ENCODE measurements at regions not wholly inside any gene's neighbourhood (a gene's known extent, or its start where the extent isn't known, plus 50 kb on each side); places are given as distances from the start of the nearest gene placed in this dataset.

DNA sequence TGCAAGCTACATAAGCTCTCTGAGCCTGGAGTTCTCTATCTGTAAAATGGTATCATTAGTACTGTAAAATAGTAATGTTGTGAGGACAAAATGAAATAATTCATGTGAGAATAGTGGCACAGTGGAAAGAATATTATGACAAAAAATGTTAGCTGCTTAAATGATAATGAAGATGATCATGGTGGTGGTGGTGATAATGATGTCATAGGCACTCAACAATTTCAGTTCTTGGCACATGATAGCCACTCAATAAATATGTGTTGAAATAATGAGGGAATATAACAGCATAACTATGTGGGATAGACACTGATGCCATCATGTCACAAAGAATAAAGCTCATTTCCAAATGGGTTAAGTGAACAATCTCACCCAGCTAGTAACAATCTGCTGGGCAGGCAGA lies 736.3 kb downstream of the EFNB2 start:
- H3K4me3 ChIP-seq (ENCODE audit: insufficient read depth, low read depth, low read length, poor library complexity, severe bottlenecking), result no peak overlapping the region
- no peak for DNase-seq
- no peaks in the 10 kb centered on the region for H3K4me1 ChIP-seq (ENCODE audit: control insufficient read depth, insufficient read depth, low read length, poor library complexity, severe bottlenecking)

DNA sequence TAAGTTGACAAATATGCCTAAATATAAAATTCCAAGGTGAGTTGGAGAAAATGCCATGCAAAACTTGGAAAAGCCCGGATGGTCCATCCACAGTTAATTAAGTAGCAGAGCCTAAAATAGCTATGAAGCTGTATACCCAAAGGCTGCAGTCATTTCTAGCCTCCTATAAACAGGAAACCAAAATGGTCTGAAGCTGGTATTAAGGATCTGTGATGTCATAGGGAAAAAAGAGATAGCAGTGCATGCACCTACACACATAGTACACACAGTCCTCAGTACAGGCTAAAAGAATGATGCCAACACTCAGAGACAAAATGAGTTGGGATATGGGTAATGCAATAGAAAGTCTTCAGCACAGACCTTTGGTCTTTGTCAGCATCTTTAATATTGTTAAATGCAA lies 736.9 kb downstream of the EFNB2 start:
- Histone ChIP-seq H3K27ac (ENCODE audit: insufficient read depth, low read length, poor library complexity, severe bottlenecking) (no peak overlapping the region), H3K4me1 (ENCODE audit: control insufficient read depth, insufficient read depth, low read length, poor library complexity, severe bottlenecking) (no peaks in the 10 kb centered on the region), H3K36me3 (ENCODE audit: control insufficient read depth, insufficient read depth, low read length) (no peaks in the 10 kb centered on the region), H3K27me3 (replicated peaks; ENCODE audit: control insufficient read depth, insufficient read depth, low read length, poor library complexity, severe bottlenecking) (no peaks in the 10 kb centered on the region), H3K9me3 (ENCODE audit: control insufficient read depth, low read length) (no peaks in the 10 kb centered on the region), H3K4me3 (ENCODE audit: insufficient read depth, low read depth, low read length, poor library complexity, severe bottlenecking) (no peak overlapping the region)
- no peak for DNase-seq

More for the DNA sequence above, 736.3 kb downstream of the EFNB2 start:
- Histone ChIP-seq H3K36me3 (ENCODE audit: control insufficient read depth, insufficient read depth, low read length) (no peaks in the 10 kb centered on the region), H3K27ac (ENCODE audit: insufficient read depth, low read length, poor library complexity, severe bottlenecking) (no peak overlapping the region), H3K9me3 (ENCODE audit: control insufficient read depth, low read length) (no peaks in the 10 kb centered on the region), H3K27me3 (replicated peaks; ENCODE audit: control insufficient read depth, insufficient read depth, low read length, poor library complexity, severe bottlenecking) (no peaks in the 10 kb centered on the region)

DNA sequence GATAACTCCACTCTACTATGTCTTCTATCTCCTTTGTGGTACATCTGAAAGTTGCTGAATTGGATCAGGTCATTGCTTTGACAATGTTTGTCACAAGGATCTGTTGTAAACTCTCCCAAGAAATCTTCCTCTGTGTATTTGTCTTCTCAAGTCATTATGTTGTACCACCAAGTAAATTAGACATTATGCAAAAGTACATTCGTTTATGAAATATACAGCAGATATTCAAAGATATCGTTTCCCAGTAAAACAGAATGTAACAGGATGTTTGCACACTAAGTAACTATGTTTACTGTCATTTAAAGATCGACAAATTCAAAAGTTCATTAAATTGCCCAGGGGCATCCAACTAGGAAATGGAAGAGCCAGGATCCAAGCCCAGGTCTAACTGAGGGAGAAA lies 739.4 kb downstream of the EFNB2 start:
- no peaks in the 10 kb centered on the region for H3K4me1 ChIP-seq (ENCODE audit: control insufficient read depth, insufficient read depth, low read length, poor library complexity, severe bottlenecking)
- no peaks in the 10 kb centered on the region for H3K9me3 ChIP-seq (ENCODE audit: control insufficient read depth, low read length)
- H3K36me3 ChIP-seq (ENCODE audit: control insufficient read depth, insufficient read depth, low read length), result no peaks in the 10 kb centered on the region
- H3K4me3 ChIP-seq (ENCODE audit: insufficient read depth, low read depth, low read length, poor library complexity, severe bottlenecking), result no peak overlapping the region
- H3K27ac ChIP-seq (ENCODE audit: insufficient read depth, low read length, poor library complexity, severe bottlenecking), result no peak overlapping the region
- no peak for DNase-seq
- no peaks in the 10 kb centered on the region for H3K27me3 ChIP-seq (replicated peaks; ENCODE audit: control insufficient read depth, insufficient read depth, low read length, poor library complexity, severe bottlenecking)

DNA sequence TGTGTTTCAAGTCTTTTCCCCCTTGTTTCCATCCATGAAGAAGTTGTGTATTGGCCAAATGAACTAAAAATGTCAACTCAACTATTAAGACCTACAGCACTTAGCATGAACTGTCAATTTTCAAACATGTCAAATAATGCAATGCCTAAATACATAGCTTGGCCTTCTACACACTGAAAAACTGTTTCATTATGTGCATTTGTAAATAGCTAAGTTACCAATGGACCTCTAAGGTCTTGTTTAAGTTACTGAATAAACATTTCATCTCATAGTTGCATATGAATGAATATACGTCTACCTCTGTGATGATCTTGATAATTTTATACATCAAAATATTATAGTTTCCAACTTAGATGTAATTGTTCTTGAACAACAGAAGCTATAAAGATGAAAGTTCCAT lies 744.5 kb downstream of the EFNB2 start:
- Histone ChIP-seq H3K27ac (ENCODE audit: insufficient read depth, low read length, poor library complexity, severe bottlenecking) (no peak overlapping the region), H3K4me3 (ENCODE audit: insufficient read depth, low read depth, low read length, poor library complexity, severe bottlenecking) (no peak overlapping the region), H3K4me1 (ENCODE audit: control insufficient read depth, insufficient read depth, low read length, poor library complexity, severe bottlenecking) (no peaks in the 10 kb centered on the region), H3K27me3 (replicated peaks; ENCODE audit: control insufficient read depth, insufficient read depth, low read length, poor library complexity, severe bottlenecking) (no peaks in the 10 kb centered on the region), H3K9me3 (ENCODE audit: control insufficient read depth, low read length) (no peaks in the 10 kb centered on the region), H3K36me3 (ENCODE audit: control insufficient read depth, insufficient read depth, low read length) (no peaks in the 10 kb centered on the region)
- no peak for DNase-seq

DNA sequence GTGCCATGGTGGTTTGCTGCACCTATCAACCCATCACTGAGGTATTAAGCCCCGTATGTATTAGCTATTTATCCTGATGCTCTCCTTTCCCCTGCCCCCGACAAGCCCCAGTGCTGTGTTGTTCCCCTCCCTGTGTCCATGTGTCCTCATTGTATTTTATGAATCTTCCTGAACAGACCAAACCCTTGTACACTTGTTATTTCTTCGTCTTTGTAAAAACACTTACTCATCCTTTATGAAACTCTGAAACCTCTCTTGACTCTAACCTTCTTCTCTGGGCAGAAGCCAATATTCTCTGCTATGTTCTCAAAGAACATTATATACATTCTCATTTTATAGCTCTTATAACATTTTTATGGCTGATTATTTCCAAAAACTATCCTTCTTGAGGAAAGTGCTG lies 746.9 kb downstream of the EFNB2 start:
- Histone ChIP-seq H3K27ac (ENCODE audit: insufficient read depth, low read length, poor library complexity, severe bottlenecking) (no peak overlapping the region), H3K9me3 (ENCODE audit: control insufficient read depth, low read length) (no peaks in the 10 kb centered on the region), H3K4me1 (ENCODE audit: control insufficient read depth, insufficient read depth, low read length, poor library complexity, severe bottlenecking) (no peaks in the 10 kb centered on the region), H3K36me3 (ENCODE audit: control insufficient read depth, insufficient read depth, low read length) (no peaks in the 10 kb centered on the region), H3K27me3 (replicated peaks; ENCODE audit: control insufficient read depth, insufficient read depth, low read length, poor library complexity, severe bottlenecking) (no peaks in the 10 kb centered on the region), H3K4me3 (ENCODE audit: insufficient read depth, low read depth, low read length, poor library complexity, severe bottlenecking) (no peak overlapping the region)
- DNase-seq, result no peak

DNA sequence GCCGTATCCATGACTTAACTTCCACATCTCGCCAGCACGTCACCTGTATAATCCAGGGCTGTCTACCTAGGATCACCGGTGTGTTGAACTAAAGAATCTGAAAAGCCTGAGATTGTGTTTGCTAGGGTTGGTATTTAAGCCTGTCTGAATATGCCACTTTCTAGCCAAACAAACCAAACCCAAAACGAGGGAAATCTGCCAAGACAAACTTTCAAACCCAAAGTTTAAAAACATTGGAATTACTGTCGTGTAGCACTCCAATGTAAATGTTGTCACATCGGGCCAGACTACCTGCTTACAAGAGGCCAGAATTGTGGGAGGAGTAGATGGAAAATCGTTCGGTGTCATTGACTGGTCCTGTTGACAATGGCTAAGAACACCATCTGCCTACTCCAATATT lies 747.8 kb downstream of the EFNB2 start:
- DNase-seq, result no peak
- H3K27ac ChIP-seq (ENCODE audit: insufficient read depth, low read length, poor library complexity, severe bottlenecking), result no peak overlapping the region
- no peaks in the 10 kb centered on the region for H3K27me3 ChIP-seq (replicated peaks; ENCODE audit: control insufficient read depth, insufficient read depth, low read length, poor library complexity, severe bottlenecking)
- no peaks in the 10 kb centered on the region for H3K4me1 ChIP-seq (ENCODE audit: control insufficient read depth, insufficient read depth, low read length, poor library complexity, severe bottlenecking)
- H3K9me3 ChIP-seq (ENCODE audit: control insufficient read depth, low read length), result no peaks in the 10 kb centered on the region
- no peaks in the 10 kb centered on the region for H3K36me3 ChIP-seq (ENCODE audit: control insufficient read depth, insufficient read depth, low read length)
- H3K4me3 ChIP-seq (ENCODE audit: insufficient read depth, low read depth, low read length, poor library complexity, severe bottlenecking), result no peak overlapping the region

DNA sequence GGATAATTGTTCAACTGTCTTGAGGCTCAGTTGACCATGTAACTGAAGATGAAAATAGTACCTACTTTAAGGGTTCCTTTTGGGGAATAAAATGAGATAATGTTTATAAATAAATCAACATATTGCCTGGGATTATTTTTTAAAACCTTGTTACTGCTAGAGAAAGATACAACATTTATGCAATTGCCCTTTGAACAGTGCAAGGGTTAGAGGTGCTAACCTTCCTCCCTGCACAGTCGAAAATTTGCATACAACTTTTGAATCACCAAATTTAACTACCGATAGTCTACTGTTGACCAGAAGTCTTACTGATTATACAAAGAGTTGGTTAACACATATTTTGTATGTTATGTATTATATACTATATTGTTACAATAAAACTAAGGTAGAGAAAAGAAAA lies 750.0 kb downstream of the EFNB2 start:
- no peaks in the 10 kb centered on the region for H3K27me3 ChIP-seq (replicated peaks; ENCODE audit: control insufficient read depth, insufficient read depth, low read length, poor library complexity, severe bottlenecking)
- H3K4me3 ChIP-seq (ENCODE audit: insufficient read depth, low read depth, low read length, poor library complexity, severe bottlenecking), result no peak overlapping the region
- H3K27ac ChIP-seq (ENCODE audit: insufficient read depth, low read length, poor library complexity, severe bottlenecking), result no peak overlapping the region
- no peaks in the 10 kb centered on the region for H3K4me1 ChIP-seq (ENCODE audit: control insufficient read depth, insufficient read depth, low read length, poor library complexity, severe bottlenecking)
- H3K36me3 ChIP-seq (ENCODE audit: control insufficient read depth, insufficient read depth, low read length), result no peaks in the 10 kb centered on the region
- no peaks in the 10 kb centered on the region for H3K9me3 ChIP-seq (ENCODE audit: control insufficient read depth, low read length)
- DNase-seq, result no peak

DNA sequence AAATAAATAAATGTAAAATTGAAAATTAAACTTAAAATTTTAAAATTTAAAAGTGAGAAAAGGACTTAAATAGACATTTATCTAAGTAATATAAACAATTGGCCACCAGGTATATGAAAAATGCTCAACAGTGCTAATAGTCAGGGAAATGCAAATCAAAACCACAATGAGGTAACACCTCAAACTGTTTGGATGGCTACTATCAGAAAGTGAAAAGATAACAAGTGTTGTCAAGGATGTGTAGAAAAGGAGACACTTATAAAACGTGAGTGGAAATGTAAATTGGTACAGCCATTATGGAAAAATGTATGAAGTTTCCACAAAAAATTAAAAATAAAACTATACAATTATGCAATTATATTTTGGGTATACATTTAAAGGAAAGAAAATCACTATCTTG lies 752.2 kb downstream of the EFNB2 start:
- no peak overlapping the region for H3K27ac ChIP-seq (ENCODE audit: insufficient read depth, low read length, poor library complexity, severe bottlenecking)
- H3K36me3 ChIP-seq (ENCODE audit: control insufficient read depth, insufficient read depth, low read length), result no peaks in the 10 kb centered on the region
- DNase-seq, result no peak
- no peaks in the 10 kb centered on the region for H3K4me1 ChIP-seq (ENCODE audit: control insufficient read depth, insufficient read depth, low read length, poor library complexity, severe bottlenecking)
- H3K4me3 ChIP-seq (ENCODE audit: insufficient read depth, low read depth, low read length, poor library complexity, severe bottlenecking), result no peak overlapping the region
- no peaks in the 10 kb centered on the region for H3K9me3 ChIP-seq (ENCODE audit: control insufficient read depth, low read length)
- H3K27me3 ChIP-seq (replicated peaks; ENCODE audit: control insufficient read depth, insufficient read depth, low read length, poor library complexity, severe bottlenecking), result no peaks in the 10 kb centered on the region

DNA sequence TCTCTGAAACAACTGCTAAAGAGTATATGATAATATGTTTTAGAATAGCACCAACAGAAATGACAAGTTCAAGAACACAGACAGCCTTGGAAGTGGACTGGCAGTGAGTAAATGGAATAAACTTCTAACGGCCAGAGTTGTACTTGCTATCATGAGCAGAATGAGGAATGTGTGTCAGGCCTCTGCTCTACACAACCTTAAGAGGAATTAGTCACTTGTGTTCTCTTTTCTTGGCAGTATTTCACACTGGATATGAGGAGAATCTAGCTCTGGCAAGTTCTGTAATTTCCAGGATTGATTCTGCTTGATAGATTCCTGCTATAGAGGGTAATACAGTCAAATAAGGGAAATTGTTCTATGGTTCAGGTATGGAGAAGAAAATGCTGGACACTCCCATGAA lies 757.3 kb downstream of the EFNB2 start:
- no peaks in the 10 kb centered on the region for H3K9me3 ChIP-seq (ENCODE audit: control insufficient read depth, low read length)
- H3K27me3 ChIP-seq (replicated peaks; ENCODE audit: control insufficient read depth, insufficient read depth, low read length, poor library complexity, severe bottlenecking), result no peaks in the 10 kb centered on the region
- no peak overlapping the region for H3K27ac ChIP-seq (ENCODE audit: insufficient read depth, low read length, poor library complexity, severe bottlenecking)
- DNase-seq, result no peak
- no peaks in the 10 kb centered on the region for H3K4me1 ChIP-seq (ENCODE audit: control insufficient read depth, insufficient read depth, low read length, poor library complexity, severe bottlenecking)
- H3K36me3 ChIP-seq (ENCODE audit: control insufficient read depth, insufficient read depth, low read length), result no peaks in the 10 kb centered on the region
- H3K4me3 ChIP-seq (ENCODE audit: insufficient read depth, low read depth, low read length, poor library complexity, severe bottlenecking), result no peak overlapping the region

DNA sequence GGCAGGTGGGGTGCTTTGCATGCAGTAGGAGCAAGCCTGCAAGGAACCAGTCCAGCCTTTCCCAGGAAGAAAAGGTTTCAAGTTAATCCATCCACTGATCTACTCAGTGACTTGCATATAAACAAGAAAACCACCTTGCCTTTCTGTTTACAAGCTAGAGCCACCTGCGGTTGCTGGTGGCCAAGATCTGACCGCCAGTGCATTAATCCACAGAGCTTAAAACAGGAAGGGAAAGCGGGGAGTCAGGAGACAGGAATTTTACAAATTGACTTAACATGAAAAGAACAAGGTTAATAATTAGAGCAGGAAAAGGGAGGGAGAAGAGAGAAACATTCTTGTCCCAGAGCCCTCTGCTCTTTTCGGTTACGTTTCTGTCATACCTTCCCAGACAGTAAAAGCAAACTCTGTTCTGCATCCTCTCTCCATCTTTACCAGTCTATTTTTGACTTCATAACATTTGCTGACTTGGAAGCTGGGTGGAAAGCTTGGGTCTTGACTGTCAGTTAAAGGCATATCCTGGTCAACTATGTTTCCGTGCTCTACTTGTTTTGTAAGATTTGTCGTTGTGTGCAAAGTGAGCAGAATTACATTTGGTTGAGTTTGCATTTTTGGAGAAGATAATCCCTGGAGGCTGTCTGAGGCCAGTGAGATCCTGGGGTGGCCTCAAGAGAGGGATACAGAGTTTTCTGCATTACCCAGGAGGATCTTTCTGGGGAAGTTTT lies 760.6 kb downstream of the EFNB2 start:
- Histone ChIP-seq H3K27me3 (replicated peaks; ENCODE audit: control insufficient read depth, insufficient read depth, low read length, poor library complexity, severe bottlenecking) (no peaks in the 10 kb centered on the region), H3K27ac (ENCODE audit: insufficient read depth, low read length, poor library complexity, severe bottlenecking) (no peak overlapping the region), H3K4me1 (ENCODE audit: control insufficient read depth, insufficient read depth, low read length, poor library complexity, severe bottlenecking) (no peaks in the 10 kb centered on the region), H3K4me3 (ENCODE audit: insufficient read depth, low read depth, low read length, poor library complexity, severe bottlenecking) (no peak overlapping the region), H3K36me3 (ENCODE audit: control insufficient read depth, insufficient read depth, low read length) (no peaks in the 10 kb centered on the region), H3K9me3 (ENCODE audit: control insufficient read depth, low read length) (no peaks in the 10 kb centered on the region)
- no peak for DNase-seq
